ENCODE measurements at regions not wholly inside any gene's neighbourhood (a gene's known extent, or its start where the extent isn't known, plus 50 kb on each side); places are given as distances from the start of the nearest gene placed in this dataset.

GRCh38 chr18:27619906-27620305 lies 434.8 kb upstream of the CHST9 start:
- Histone ChIP-seq H3K4me1 (ENCODE audit: control insufficient read depth, extremely low read depth, insufficient read depth, low read length) (no peaks in the 10 kb centered on the region), H2AFZ (ENCODE audit: low read depth, low read length) (no peak overlapping the region), H3K27me3 (ENCODE audit: control insufficient read depth in 2 of 2, insufficient read depth in 2 of 2, low read length in 2 of 2) (peaks cover 0 to 5% of the 10 kb centered on the region in 2 experiments), H4K20me1 (replicated peaks; ENCODE audit: control insufficient read depth, extremely low read depth, insufficient read depth, low read length) (no peaks in the 10 kb centered on the region), H3K9me3 (replicated peaks; ENCODE audit: control insufficient read depth, insufficient read depth, low read length) (no peaks in the 10 kb centered on the region), H3K9me1 (replicated peaks; ENCODE audit: control insufficient read depth, extremely low read depth, insufficient read depth, low read length) (no peaks in the 10 kb centered on the region), H3K4me2 (ENCODE audit: insufficient read depth, low read length) (no peak overlapping the region), H3K9ac (replicated peaks; ENCODE audit: extremely low read depth, insufficient read depth, low read length) (no peak overlapping the region), H3K4me3 (replicated peaks in 1 of 3; ENCODE audit: insufficient read depth in 1 of 3, low read depth in 1 of 3, low read length in 3 of 3) (no peak overlapping the region), H3K27ac (ENCODE audit: insufficient read depth, low read depth, low read length) (no peak overlapping the region), H3K79me2 (ENCODE audit: control insufficient read depth, insufficient read depth, low read length) (no peaks in the 10 kb centered on the region), H3K36me3 (ENCODE audit: control insufficient read depth in 2 of 2, extremely low read depth in 1 of 2, insufficient read depth in 2 of 2, low read length in 2 of 2) (no peaks in the 10 kb centered on the region)
- BruUV-seq (replicated peaks), result no TSS peak
- DNase-seq (ENCODE audit: low read depth, low spot score), result no peak
- dilution Hi-C loops (cut with MboI; ENCODE audit: extremely low pct_ligation_motif_present, low sequenced_read_pairs) (no loop called here), intact Hi-C loops (cut with micrococcal nuclease) (loop anchor here (10.0 kb wide), 1 partner anchor 55 kb away; no protein-coding TSS in a partner anchor)
- CTCF ChIA-PET, result interaction anchor here (2.2 to 3.4 kb wide), 2 partner anchors 11 to 15 kb away, joined by 5 to 17 read pairs; no protein-coding TSS in a partner anchor
- POLR2A ChIA-PET, result no interaction called here
- FAIRE-seq, result no peak
- TF ChIP-seq MAX (IDR thresholded peaks at IDR 0.05; ENCODE audit: insufficient read depth, insufficient read length) (no peak), EZH2 (IDR thresholded peaks at IDR 0.05; ENCODE audit: borderline replicate concordance, low read depth, low read length, severe bottlenecking) (no peak), POLR2A (IDR thresholded peaks at IDR 0.05; ENCODE audit: low read depth, low read length) (no peak), MYC (IDR thresholded peaks at IDR 0.05; ENCODE audit: low read depth, low read length) (no peak), JUN (IDR thresholded peaks at IDR 0.05; ENCODE audit: borderline replicate concordance, insufficient read depth, insufficient read length, low read depth) (no peak), POLR2AphosphoS5 (IDR thresholded peaks at IDR 0.05; ENCODE audit: insufficient read depth, low read depth, low read length) (no peak), FOS (IDR thresholded peaks at IDR 0.05; ENCODE audit: borderline replicate concordance, insufficient read depth, low read length) (no peak), GATA2 (IDR thresholded peaks at IDR 0.05; ENCODE audit: insufficient read depth, insufficient read length, low read depth, low read length) (no peak)
